ENCODE measurements at regions not wholly inside any gene's neighbourhood (a gene's known extent, or its start where the extent isn't known, plus 50 kb on each side); places are given as distances from the start of the nearest gene placed in this dataset.
"Not testable (repeated sequence)": the region's sequence is repeated elsewhere in the genome, so short reads cannot be mapped to it uniquely, and the experiment has no call there.

DNA sequence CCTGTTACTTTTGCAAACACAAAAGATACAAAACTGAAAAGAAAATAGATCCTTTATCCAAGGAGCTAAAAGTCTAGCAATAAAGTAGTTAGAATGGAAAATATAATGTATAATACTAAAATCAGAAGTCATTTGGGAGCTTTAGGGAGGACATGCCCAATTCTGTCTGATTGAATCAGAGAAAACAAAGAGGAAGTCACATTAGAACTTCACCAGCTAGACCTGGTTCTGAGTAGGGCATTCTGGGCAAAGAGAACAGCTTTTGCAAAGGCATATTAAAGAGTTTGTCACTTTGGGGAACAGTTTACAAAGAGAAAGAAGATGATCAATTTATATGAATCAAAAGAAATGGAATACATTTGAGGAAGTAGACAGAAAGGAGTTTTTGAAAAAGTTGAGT, 107.0 kb upstream of the PRSS1 start:
- H3K27me3 Mint-ChIP-seq (ENCODE audit: low read depth) = no peaks in the 10 kb centered on the region
- no peaks in the 10 kb centered on the region for H3K36me3 Mint-ChIP-seq
- DNase-seq (ENCODE audit: low spot score) (no peak), ATAC-seq (no peak)
- CTCF ChIA-PET = interaction anchor here (0.8 to 2.3 kb wide), 5 partner anchors 10 to 338 kb away, joined by 3 to 10 read pairs (median 3); no protein-coding TSS in a partner anchor
- no peak overlapping the region for H3K4me3 Mint-ChIP-seq
- TF ChIP-seq ZNF317 (CRISPR knock-in tag; IDR thresholded peaks at IDR 0.05; ENCODE audit: borderline replicate concordance, low read depth) (no peak), SMAD3 (CRISPR knock-in tag; IDR thresholded peaks at IDR 0.05; ENCODE audit: borderline replicate concordance) (no peak), NFATC4 (CRISPR knock-in tag; IDR thresholded peaks at IDR 0.05) (no peak), HMGA2 (CRISPR knock-in tag; IDR thresholded peaks at IDR 0.05) (no peak), ETV6 (CRISPR knock-in tag; IDR thresholded peaks at IDR 0.05) (no peak)
- TF ChIP-seq, protein P1, sequence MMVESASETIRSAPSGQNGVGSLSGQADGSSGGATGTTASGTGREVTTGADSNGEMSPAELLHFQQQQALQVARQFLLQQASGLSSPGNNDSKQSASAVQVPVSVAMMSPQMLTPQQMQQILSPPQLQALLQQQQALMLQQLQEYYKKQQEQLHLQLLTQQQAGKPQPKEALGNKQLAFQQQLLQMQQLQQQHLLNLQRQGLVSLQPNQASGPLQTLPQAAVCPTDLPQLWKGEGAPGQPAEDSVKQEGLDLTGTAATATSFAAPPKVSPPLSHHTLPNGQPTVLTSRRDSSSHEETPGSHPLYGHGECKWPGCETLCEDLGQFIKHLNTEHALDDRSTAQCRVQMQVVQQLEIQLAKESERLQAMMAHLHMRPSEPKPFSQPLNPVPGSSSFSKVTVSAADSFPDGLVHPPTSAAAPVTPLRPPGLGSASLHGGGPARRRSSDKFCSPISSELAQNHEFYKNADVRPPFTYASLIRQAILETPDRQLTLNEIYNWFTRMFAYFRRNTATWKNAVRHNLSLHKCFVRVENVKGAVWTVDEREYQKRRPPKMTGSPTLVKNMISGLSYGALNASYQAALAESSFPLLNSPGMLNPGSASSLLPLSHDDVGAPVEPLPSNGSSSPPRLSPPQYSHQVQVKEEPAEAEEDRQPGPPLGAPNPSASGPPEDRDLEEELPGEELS (CRISPR knock-in tag; IDR thresholded peaks at IDR 0.05) = no peak
- TF ChIP-seq, protein P2, sequence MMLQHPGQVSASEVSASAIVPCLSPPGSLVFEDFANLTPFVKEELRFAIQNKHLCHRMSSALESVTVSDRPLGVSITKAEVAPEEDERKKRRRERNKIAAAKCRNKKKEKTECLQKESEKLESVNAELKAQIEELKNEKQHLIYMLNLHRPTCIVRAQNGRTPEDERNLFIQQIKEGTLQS (CRISPR knock-in tag; conservative IDR thresholded peaks at IDR 0.05) = no peak
- TF ChIP-seq, protein P3, sequence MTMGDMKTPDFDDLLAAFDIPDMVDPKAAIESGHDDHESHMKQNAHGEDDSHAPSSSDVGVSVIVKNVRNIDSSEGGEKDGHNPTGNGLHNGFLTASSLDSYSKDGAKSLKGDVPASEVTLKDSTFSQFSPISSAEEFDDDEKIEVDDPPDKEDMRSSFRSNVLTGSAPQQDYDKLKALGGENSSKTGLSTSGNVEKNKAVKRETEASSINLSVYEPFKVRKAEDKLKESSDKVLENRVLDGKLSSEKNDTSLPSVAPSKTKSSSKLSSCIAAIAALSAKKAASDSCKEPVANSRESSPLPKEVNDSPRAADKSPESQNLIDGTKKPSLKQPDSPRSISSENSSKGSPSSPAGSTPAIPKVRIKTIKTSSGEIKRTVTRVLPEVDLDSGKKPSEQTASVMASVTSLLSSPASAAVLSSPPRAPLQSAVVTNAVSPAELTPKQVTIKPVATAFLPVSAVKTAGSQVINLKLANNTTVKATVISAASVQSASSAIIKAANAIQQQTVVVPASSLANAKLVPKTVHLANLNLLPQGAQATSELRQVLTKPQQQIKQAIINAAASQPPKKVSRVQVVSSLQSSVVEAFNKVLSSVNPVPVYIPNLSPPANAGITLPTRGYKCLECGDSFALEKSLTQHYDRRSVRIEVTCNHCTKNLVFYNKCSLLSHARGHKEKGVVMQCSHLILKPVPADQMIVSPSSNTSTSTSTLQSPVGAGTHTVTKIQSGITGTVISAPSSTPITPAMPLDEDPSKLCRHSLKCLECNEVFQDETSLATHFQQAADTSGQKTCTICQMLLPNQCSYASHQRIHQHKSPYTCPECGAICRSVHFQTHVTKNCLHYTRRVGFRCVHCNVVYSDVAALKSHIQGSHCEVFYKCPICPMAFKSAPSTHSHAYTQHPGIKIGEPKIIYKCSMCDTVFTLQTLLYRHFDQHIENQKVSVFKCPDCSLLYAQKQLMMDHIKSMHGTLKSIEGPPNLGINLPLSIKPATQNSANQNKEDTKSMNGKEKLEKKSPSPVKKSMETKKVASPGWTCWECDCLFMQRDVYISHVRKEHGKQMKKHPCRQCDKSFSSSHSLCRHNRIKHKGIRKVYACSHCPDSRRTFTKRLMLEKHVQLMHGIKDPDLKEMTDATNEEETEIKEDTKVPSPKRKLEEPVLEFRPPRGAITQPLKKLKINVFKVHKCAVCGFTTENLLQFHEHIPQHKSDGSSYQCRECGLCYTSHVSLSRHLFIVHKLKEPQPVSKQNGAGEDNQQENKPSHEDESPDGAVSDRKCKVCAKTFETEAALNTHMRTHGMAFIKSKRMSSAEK (CRISPR knock-in tag; IDR thresholded peaks at IDR 0.05; ENCODE audit: borderline replicate concordance) = no peak
- TF ChIP-seq, protein P4, sequence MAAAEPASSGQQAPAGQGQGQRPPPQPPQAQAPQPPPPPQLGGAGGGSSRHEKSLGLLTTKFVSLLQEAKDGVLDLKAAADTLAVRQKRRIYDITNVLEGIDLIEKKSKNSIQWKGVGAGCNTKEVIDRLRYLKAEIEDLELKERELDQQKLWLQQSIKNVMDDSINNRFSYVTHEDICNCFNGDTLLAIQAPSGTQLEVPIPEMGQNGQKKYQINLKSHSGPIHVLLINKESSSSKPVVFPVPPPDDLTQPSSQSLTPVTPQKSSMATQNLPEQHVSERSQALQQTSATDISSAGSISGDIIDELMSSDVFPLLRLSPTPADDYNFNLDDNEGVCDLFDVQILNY (CRISPR knock-in tag; IDR thresholded peaks at IDR 0.05) = no peak
- TF ChIP-seq, protein P5, sequence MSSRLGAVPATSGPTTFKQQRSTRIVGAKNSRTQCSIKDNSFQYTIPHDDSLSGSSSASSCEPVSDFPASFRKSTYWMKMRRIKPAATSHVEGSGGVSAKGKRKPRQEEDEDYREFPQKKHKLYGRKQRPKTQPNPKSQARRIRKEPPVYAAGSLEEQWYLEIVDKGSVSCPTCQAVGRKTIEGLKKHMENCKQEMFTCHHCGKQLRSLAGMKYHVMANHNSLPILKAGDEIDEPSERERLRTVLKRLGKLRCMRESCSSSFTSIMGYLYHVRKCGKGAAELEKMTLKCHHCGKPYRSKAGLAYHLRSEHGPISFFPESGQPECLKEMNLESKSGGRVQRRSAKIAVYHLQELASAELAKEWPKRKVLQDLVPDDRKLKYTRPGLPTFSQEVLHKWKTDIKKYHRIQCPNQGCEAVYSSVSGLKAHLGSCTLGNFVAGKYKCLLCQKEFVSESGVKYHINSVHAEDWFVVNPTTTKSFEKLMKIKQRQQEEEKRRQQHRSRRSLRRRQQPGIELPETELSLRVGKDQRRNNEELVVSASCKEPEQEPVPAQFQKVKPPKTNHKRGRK (CRISPR knock-in tag; IDR thresholded peaks at IDR 0.05; ENCODE audit: borderline replicate concordance) = no peak
- H3K27ac Mint-ChIP-seq = no peak overlapping the region
- no peaks in the 10 kb centered on the region for H3K9me3 Mint-ChIP-seq
- POLR2A ChIA-PET = no interaction called here
- no peaks in the 10 kb centered on the region for H3K4me1 Mint-ChIP-seq

DNA sequence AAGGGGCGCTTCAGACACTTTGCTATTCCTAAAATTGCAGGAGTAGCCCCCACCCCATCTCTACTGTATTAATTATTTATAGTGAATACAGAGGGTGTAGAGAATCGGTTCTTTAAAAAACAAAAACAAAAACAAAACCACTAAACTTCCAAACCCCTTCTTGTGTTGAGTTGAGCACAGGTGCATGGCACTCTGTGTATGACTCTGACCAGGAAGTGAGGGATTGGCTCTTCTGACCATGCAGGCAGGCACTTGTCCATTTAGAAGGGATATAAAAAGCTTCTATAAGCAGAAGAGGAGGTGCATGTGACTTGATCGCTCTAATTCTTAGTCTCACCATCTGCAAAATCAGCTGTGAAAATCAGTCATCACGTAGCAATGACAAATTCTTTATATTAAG, 108.0 kb upstream of the PRSS1 start:
- H3K4me1 Mint-ChIP-seq; H3K27me3 Mint-ChIP-seq (ENCODE audit: low read depth); ATAC-seq; H3K27ac Mint-ChIP-seq; H3K36me3 Mint-ChIP-seq; H3K9me3 Mint-ChIP-seq; DNase-seq (ENCODE audit: low spot score); H3K4me3 Mint-ChIP-seq; POLR2A ChIA-PET: not testable (repeated sequence)
- CTCF ChIA-PET = interaction anchor here (2.3 kb wide), 1 partner anchor 142 kb away, joined by 10 read pairs; no protein-coding TSS in a partner anchor

DNA sequence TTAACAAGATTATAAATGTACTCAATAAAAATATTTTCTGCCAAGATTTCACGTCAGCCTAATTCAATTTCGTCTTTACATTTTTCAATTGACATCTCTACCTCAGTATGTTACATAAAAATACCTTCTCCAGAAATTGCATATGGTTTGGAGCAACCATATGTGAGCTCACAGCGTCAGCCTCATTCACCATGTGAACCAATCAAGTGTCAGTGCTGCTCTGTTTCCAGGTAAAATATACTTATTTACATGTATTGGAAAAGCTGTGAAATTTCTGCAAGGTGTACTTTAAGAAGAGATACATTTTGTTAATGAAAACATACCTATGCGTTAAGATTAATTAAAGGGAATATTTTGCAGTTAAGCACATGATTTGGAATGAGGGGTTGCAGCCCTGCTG, 110.7 kb upstream of the PRSS1 start:
- DNase-seq (ENCODE audit: low spot score) (no peak), ATAC-seq (no peak)
- Mint-ChIP-seq H3K27me3 (ENCODE audit: low read depth) (no peaks in the 10 kb centered on the region), H3K4me1 (no peaks in the 10 kb centered on the region), H3K27ac (no peak overlapping the region), H3K36me3 (no peaks in the 10 kb centered on the region), H3K4me3 (no peak overlapping the region), H3K9me3 (no peaks in the 10 kb centered on the region; the same call in 1 of the 2 replicates)
- CTCF ChIA-PET = no interaction called here
- TF ChIP-seq, protein P1 (CRISPR knock-in tag; IDR thresholded peaks at IDR 0.05) = no peak
- POLR2A ChIA-PET = no interaction called here
